Stomach smooth muscle (tissue), 2 donors: ENCODE measurements at regions not wholly inside any gene's neighbourhood (a gene's known extent, or its start where the extent isn't known, plus 50 kb on each side); places are given as distances from the start of the nearest gene placed in this dataset.
"Not testable (repeated sequence)": the region's sequence is repeated elsewhere in the genome, so short reads cannot be mapped to it uniquely, and the experiment has no call there.

Experiments used
- H3K27ac ChIP-seq: one replicate; pipeline ENCODE4 v1.7.0; 2013; ENCODE audit warnings: mild to moderate bottlenecking, low read length, inconsistent platforms
- H3K27me3 ChIP-seq, 2 donors: one replicate each; pipeline ENCODE4 v1.7.0; 2013; ENCODE audit warnings: low read length in 2 of 2; ENCODE audit not compliant: insufficient read depth in 2 of 2, control insufficient read depth in 1 of 2
- H3K36me3 ChIP-seq, 2 donors: one replicate each; pipeline ENCODE4 v1.7.0; 2013; ENCODE audit warnings: low read length in 2 of 2; ENCODE audit not compliant: control insufficient read depth in 2 of 2, insufficient read depth in 2 of 2
- H3K4me1 ChIP-seq: one replicate; pipeline ENCODE4 v1.7.0; 2013; ENCODE audit warnings: low read length; ENCODE audit not compliant: control insufficient read depth, insufficient read depth
- H3K4me3 ChIP-seq, 2 donors: one replicate each; pipeline ENCODE4 v1.7.0; 2013; ENCODE audit warnings: low read length in 2 of 2
- H3K9ac ChIP-seq, 2 donors: one replicate each; pipeline ENCODE4 v1.7.0; 2013; ENCODE audit warnings: low read length in 2 of 2, mild to moderate bottlenecking in 1 of 2
- H3K9me3 ChIP-seq, 2 donors: one replicate each; pipeline ENCODE4 v1.7.0; 2013; ENCODE audit warnings: low read length in 2 of 2; ENCODE audit not compliant: control insufficient read depth in 2 of 2
- donor health status: healthy.
- donor health status: Pancreatic carcinoma.

GRCh38 chr7:106357675-106358074 is 72.9 kb upstream of the NAMPT start:
- no peak overlapping the region for H3K27ac ChIP-seq
- no peaks in the 10 kb centered on the region for H3K9me3 ChIP-seq
- H3K9ac ChIP-seq: no peak overlapping the region
- H3K4me1 ChIP-seq: no peaks in the 10 kb centered on the region
- H3K4me3 ChIP-seq: no peak overlapping the region
- no peaks in the 10 kb centered on the region for H3K27me3 ChIP-seq
- no peaks in the 10 kb centered on the region for H3K36me3 ChIP-seq

- no peak overlapping the region for H3K27ac ChIP-seq
- H3K36me3 ChIP-seq: no peaks in the 10 kb centered on the region
- peaks cover 0 to 4% of the 10 kb centered on the region in 2 donors for H3K9me3 ChIP-seq
- H3K9ac ChIP-seq: no peak overlapping the region
- no peaks in the 10 kb centered on the region for H3K4me1 ChIP-seq
- H3K27me3 ChIP-seq: no peaks in the 10 kb centered on the region
- H3K4me3 ChIP-seq: no peak overlapping the region
Measured at GRCh38 chr7:106354822-106355221, 70.0 kb upstream of the NAMPT start.

- Histone ChIP-seq H3K4me1 (no peaks in the 10 kb centered on the region), H3K4me3 (no peak overlapping the region), H3K36me3 (no peaks in the 10 kb centered on the region), H3K27ac (no peak overlapping the region), H3K9me3 (peaks cover 4% of the 10 kb centered on the region in 2 donors), H3K9ac (no peak overlapping the region), H3K27me3 (no peaks in the 10 kb centered on the region)
Measured at GRCh38 chr7:106353944-106354343, 69.2 kb upstream of the NAMPT start.

GRCh38 chr7:106348231-106348630 is 63.4 kb upstream of the NAMPT start:
- no peaks in the 10 kb centered on the region for H3K36me3 ChIP-seq
- H3K9me3 ChIP-seq: peaks cover 4% of the 10 kb centered on the region in 2 donors
- H3K9ac ChIP-seq: no peak overlapping the region
- H3K27me3 ChIP-seq: no peaks in the 10 kb centered on the region
- H3K27ac ChIP-seq: no peak overlapping the region
- no peaks in the 10 kb centered on the region for H3K4me1 ChIP-seq
- no peak overlapping the region for H3K4me3 ChIP-seq

GRCh38 chr7:106347229-106347833 is 62.5 kb upstream of the NAMPT start:
- H3K36me3 ChIP-seq: no peaks in the 10 kb centered on the region
- H3K4me3 ChIP-seq: no peak overlapping the region
- H3K9ac ChIP-seq: no peak overlapping the region
- no peak overlapping the region for H3K27ac ChIP-seq
- H3K4me1 ChIP-seq: no peaks in the 10 kb centered on the region
- peaks cover 4% of the 10 kb centered on the region in 2 donors for H3K9me3 ChIP-seq
- H3K27me3 ChIP-seq: no peaks in the 10 kb centered on the region

GRCh38 chr7:106346678-106347217 is 62.0 kb upstream of the NAMPT start:
- Histone ChIP-seq H3K4me1 (no peaks in the 10 kb centered on the region), H3K4me3 (no peak overlapping the region), H3K9me3 (peaks cover 4 to 6% of the 10 kb centered on the region in 2 donors), H3K36me3 (no peaks in the 10 kb centered on the region), H3K27ac (no peak overlapping the region), H3K27me3 (no peaks in the 10 kb centered on the region), H3K9ac (no peak overlapping the region)

- Histone ChIP-seq H3K27me3 (no peaks in the 10 kb centered on the region), H3K4me1 (no peaks in the 10 kb centered on the region), H3K27ac (no peak overlapping the region), H3K9me3 (peaks cover 4 to 6% of the 10 kb centered on the region in 2 donors), H3K9ac (no peak overlapping the region), H3K36me3 (no peaks in the 10 kb centered on the region), H3K4me3 (no peak overlapping the region)
Measured at GRCh38 chr7:106346167-106346677, 61.4 kb upstream of the NAMPT start.

GRCh38 chr7:106345421-106346166 is 60.8 kb upstream of the NAMPT start:
- Histone ChIP-seq H3K4me1 (no peaks in the 10 kb centered on the region), H3K27ac (no peak overlapping the region), H3K4me3 (no peak overlapping the region), H3K36me3 (no peaks in the 10 kb centered on the region), H3K27me3 (no peaks in the 10 kb centered on the region), H3K9ac (no peak overlapping the region), H3K9me3 (peaks cover 4 to 6% of the 10 kb centered on the region in 2 donors)

GRCh38 chr7:106344861-106345260 is 60.1 kb upstream of the NAMPT start:
- H3K36me3 ChIP-seq: no peaks in the 10 kb centered on the region
- no peak overlapping the region for H3K9ac ChIP-seq
- H3K9me3 ChIP-seq: peaks cover 3 to 4% of the 10 kb centered on the region in 2 donors
- H3K27me3 ChIP-seq: no peaks in the 10 kb centered on the region
- H3K4me3 ChIP-seq: no peak overlapping the region
- H3K4me1 ChIP-seq: no peaks in the 10 kb centered on the region
- H3K27ac ChIP-seq: no peak overlapping the region

GRCh38 chr7:106344211-106344610 is 59.4 kb upstream of the NAMPT start:
- peaks cover 0 to 2% of the 10 kb centered on the region in 2 donors for H3K9me3 ChIP-seq
- no peak overlapping the region for H3K27ac ChIP-seq
- no peaks in the 10 kb centered on the region for H3K36me3 ChIP-seq
- H3K4me1 ChIP-seq: no peaks in the 10 kb centered on the region
- H3K27me3 ChIP-seq: no peaks in the 10 kb centered on the region
- H3K4me3 ChIP-seq: no peak overlapping the region
- H3K9ac ChIP-seq: no peak overlapping the region

GRCh38 chr7:106342049-106342448 is 57.3 kb upstream of the NAMPT start:
- not testable (repeated sequence) for H3K9ac ChIP-seq, H3K36me3 ChIP-seq, H3K4me1 ChIP-seq, H3K9me3 ChIP-seq, H3K4me3 ChIP-seq, H3K27ac ChIP-seq, H3K27me3 ChIP-seq
